H1 (cell line): ENCODE measurements at regions not wholly inside any gene's neighbourhood (a gene's known extent, or its start where the extent isn't known, plus 50 kb on each side); places are given as distances from the start of the nearest gene placed in this dataset.
"Not testable (repeated sequence)": the region's sequence is repeated elsewhere in the genome, so short reads cannot be mapped to it uniquely, and the experiment has no call there.

Source experiments
- CTCF ChIA-PET: fragments of 300-600 bp; sonication (Branson Sonifier 250); formaldehyde crosslinking; loops from one replicate; lab custom pipeline; 2021; ENCODE audit not compliant: partially characterized antibody; lab: Charles Lee
- POLR2A ChIA-PET: fragments of 300-600 bp; sonication (Branson Sonifier 250); formaldehyde crosslinking; loops from one replicate; lab custom pipeline; 2021; ENCODE audit warnings: inconsistent platforms; ENCODE audit not compliant: partially characterized antibody; lab: Charles Lee
- DNase-seq, 2 experiments: peaks; one replicate each; pipeline versions ENCODE4 v3.0.0 to v3.0.0-alpha.2; 2010 to 2022; ENCODE audit warnings: low spot score in 2 of 2, low read depth in 1 of 2, mixed read lengths in 1 of 2
- FAIRE-seq: peaks from 2 replicates; lab custom pipeline; 2011; peaks lifted over from hg19 to GRCh38; lab: Jason Lieb, UNC
- H2AFZ ChIP-seq: 2 replicates; pipeline ENCODE4 v1.8.1; 2012; ENCODE audit warnings: low read length, inconsistent platforms
- H2AK5ac ChIP-seq: 2 replicates; pipeline ENCODE4 v1.6.1; 2013; ENCODE audit warnings: low read depth, low read length
- H2BK120ac ChIP-seq: replicated peaks from 2 replicates; pipeline ENCODE3; 2013; ENCODE audit warnings: low read depth, low read length, inconsistent platforms
- H2BK12ac ChIP-seq: 2 replicates; pipeline ENCODE4 v1.6.1; 2013; ENCODE audit warnings: low read depth, low read length
- H2BK15ac ChIP-seq: 2 replicates; pipeline ENCODE4 v1.6.1; 2013; ENCODE audit warnings: low read length
- H2BK20ac ChIP-seq: 2 replicates; pipeline ENCODE4 v1.6.1; 2013; ENCODE audit warnings: low read length
- H2BK5ac ChIP-seq: 2 replicates; pipeline ENCODE4 v1.6.1; 2013; ENCODE audit warnings: low read depth, low read length
- H3K14ac ChIP-seq: 2 replicates; pipeline ENCODE4 v1.6.1; 2013; ENCODE audit warnings: inconsistent platforms; ENCODE audit not compliant: insufficient read length
- H3K18ac ChIP-seq: 2 replicates; pipeline ENCODE4 v1.6.1; 2013; ENCODE audit warnings: low read length; ENCODE audit errors: extremely low read depth
- H3K23ac ChIP-seq: 2 replicates; pipeline ENCODE4 v1.6.1; 2013; ENCODE audit warnings: inconsistent platforms; ENCODE audit not compliant: insufficient read length
- H3K23me2 ChIP-seq: 2 replicates; pipeline ENCODE4 v1.6.1; 2013; ENCODE audit warnings: low read depth, low read length
- H3K27ac ChIP-seq: 2 replicates; pipeline ENCODE4 v1.6.1; 2011; ENCODE audit warnings: low read depth, low read length, inconsistent platforms
- H3K27me3 ChIP-seq, 4 experiments: replicated peaks in 1 of 4; 1 replicate in 1 of 4; 2 replicates in 3 of 4; pipeline versions ENCODE4 v1.6.1 to v1.8.1; 2011 to 2013; ENCODE audit warnings: low read length in 3 of 4, mild to moderate bottlenecking in 3 of 4, inconsistent platforms in 2 of 4, mixed read lengths in 2 of 4, moderate library complexity in 1 of 4; ENCODE audit not compliant: control insufficient read depth in 3 of 4, insufficient read depth in 3 of 4; ENCODE audit errors: extremely low read depth in 1 of 4
- H3K36me3 ChIP-seq, 4 experiments: 2 replicates each; pipeline versions ENCODE4 v1.6.1 to v1.8.1; 2011 to 2013; ENCODE audit warnings: mild to moderate bottlenecking in 4 of 4, low read length in 3 of 4, moderate library complexity in 2 of 4, control low read depth in 1 of 4, inconsistent platforms in 1 of 4; ENCODE audit not compliant: insufficient read depth in 4 of 4, control insufficient read depth in 2 of 4
- H3K4ac ChIP-seq: replicated peaks from 2 replicates; pipeline ENCODE3; 2013; ENCODE audit warnings: low read length, low read depth, mixed read lengths, inconsistent platforms; ENCODE audit not compliant: insufficient read length
- H3K4me1 ChIP-seq, 4 experiments: replicated peaks in 1 of 4; 1 replicate in 1 of 4; 2 replicates in 3 of 4; pipeline versions ENCODE4 v1.6.1 to v1.8.1; 2011 to 2013; ENCODE audit warnings: low read length in 3 of 4, inconsistent platforms in 2 of 4, mixed read lengths in 1 of 4; ENCODE audit not compliant: insufficient read depth in 4 of 4, control insufficient read depth in 3 of 4
- H3K4me2 ChIP-seq, 2 experiments: 2 replicates each; pipeline versions ENCODE4 v1.6.1 to v1.8.1; 2011 to 2013; ENCODE audit warnings: low read depth in 2 of 2, low read length in 2 of 2, control low read depth in 1 of 2, inconsistent platforms in 1 of 2, mild to moderate bottlenecking in 1 of 2; ENCODE audit not compliant: insufficient read depth in 1 of 2
- H3K4me3 ChIP-seq, 4 experiments: fragments of 200-600, 300-600 bp in 1 of 4; sonication (generic), shearing (Covaris generic), sonication (Bioruptor Twin) in 1 of 4; 2 replicates each; pipeline versions ENCODE4 v1.5.1 to v1.8.1; 2011 to 2016; ENCODE audit warnings: low read length in 4 of 4, low read depth in 3 of 4, control low read depth in 2 of 4, inconsistent platforms in 2 of 4, mild to moderate bottlenecking in 2 of 4, mixed read lengths in 1 of 4, moderate library complexity in 1 of 4; ENCODE audit not compliant: insufficient read depth in 2 of 4; ENCODE audit errors: extremely low read depth in 1 of 4
- H3K56ac ChIP-seq: replicated peaks from 2 replicates; pipeline ENCODE3; 2013; ENCODE audit warnings: low read depth, mild to moderate bottlenecking, mixed read lengths, low read length, inconsistent platforms; ENCODE audit not compliant: insufficient read length
- H3K79me1 ChIP-seq: 2 replicates; pipeline ENCODE4 v1.6.1; 2013; ENCODE audit warnings: low read depth, low read length, control low read depth
- H3K79me2 ChIP-seq, 2 experiments: 2 replicates each; pipeline versions ENCODE4 v1.6.1 to v1.8.1; 2012 to 2013; ENCODE audit warnings: low read length in 2 of 2, mild to moderate bottlenecking in 2 of 2, inconsistent platforms in 1 of 2; ENCODE audit not compliant: insufficient read depth in 2 of 2, control insufficient read depth in 1 of 2
- H3K9ac ChIP-seq, 4 experiments: replicated peaks in 1 of 4; 1 replicate in 1 of 4; 2 replicates in 3 of 4; pipeline versions ENCODE4 v1.6.1 to v1.8.1; 2011 to 2013; ENCODE audit warnings: low read depth in 3 of 4, low read length in 3 of 4, control low read depth in 2 of 4, mild to moderate bottlenecking in 2 of 4, moderate library complexity in 2 of 4, inconsistent platforms in 1 of 4; ENCODE audit errors: extremely low read depth in 1 of 4
- H3K9me3 ChIP-seq, 2 experiments: 2 replicates each; pipeline versions ENCODE4 v1.6.1 to v1.8.1; 2012 to 2013; ENCODE audit warnings: mild to moderate bottlenecking in 2 of 2, moderate library complexity in 2 of 2, control low read depth in 1 of 2, inconsistent platforms in 1 of 2, low read depth in 1 of 2, low read length in 1 of 2, mixed read lengths in 1 of 2; ENCODE audit not compliant: insufficient read depth in 2 of 2
- H4K20me1 ChIP-seq, 2 experiments: replicated peaks in 1 of 2; 2 replicates each; pipeline versions ENCODE3 to v1.8.1; 2011 to 2013; ENCODE audit warnings: inconsistent platforms in 2 of 2, low read length in 2 of 2, mild to moderate bottlenecking in 1 of 2; ENCODE audit not compliant: insufficient read depth in 2 of 2, control insufficient read depth in 1 of 2
- H4K5ac ChIP-seq: 2 replicates; pipeline ENCODE4 v1.6.1; 2013; ENCODE audit warnings: low read length, low read depth, mixed read lengths, inconsistent platforms; ENCODE audit not compliant: insufficient read length
- H4K8ac ChIP-seq: 2 replicates; pipeline ENCODE4 v1.8.0; 2013; ENCODE audit warnings: mild to moderate bottlenecking, moderate library complexity, low read length, inconsistent platforms; ENCODE audit not compliant: insufficient read depth; ENCODE audit errors: extremely low read depth
- H4K91ac ChIP-seq: replicated peaks from 2 replicates; pipeline ENCODE3; 2013; ENCODE audit warnings: low read length, mixed read lengths, inconsistent platforms; ENCODE audit not compliant: insufficient read length
- WGBS, 2 experiments: shearing (Covaris generic) in 1 of 2; methylation state at CpG; one replicate each; pipeline versions ENCODE4 v1.1.6 to v1.1.7; 2013 to 2015; ENCODE audit warnings: low lambda C conversion rate in 2 of 2, mixed read lengths in 2 of 2, inconsistent platforms in 1 of 2, low coverage in 1 of 2, missing lambda C conversion rate in 1 of 2; ENCODE audit not compliant: insufficient replicate concordance in 2 of 2, insufficient coverage in 1 of 2, insufficient read length in 1 of 2; ENCODE audit errors: extremely low coverage in 1 of 2, missing lambda C conversion rate in 1 of 2; 5-methylcytosine and 5-hydroxymethylcytosine counted together

DNA sequence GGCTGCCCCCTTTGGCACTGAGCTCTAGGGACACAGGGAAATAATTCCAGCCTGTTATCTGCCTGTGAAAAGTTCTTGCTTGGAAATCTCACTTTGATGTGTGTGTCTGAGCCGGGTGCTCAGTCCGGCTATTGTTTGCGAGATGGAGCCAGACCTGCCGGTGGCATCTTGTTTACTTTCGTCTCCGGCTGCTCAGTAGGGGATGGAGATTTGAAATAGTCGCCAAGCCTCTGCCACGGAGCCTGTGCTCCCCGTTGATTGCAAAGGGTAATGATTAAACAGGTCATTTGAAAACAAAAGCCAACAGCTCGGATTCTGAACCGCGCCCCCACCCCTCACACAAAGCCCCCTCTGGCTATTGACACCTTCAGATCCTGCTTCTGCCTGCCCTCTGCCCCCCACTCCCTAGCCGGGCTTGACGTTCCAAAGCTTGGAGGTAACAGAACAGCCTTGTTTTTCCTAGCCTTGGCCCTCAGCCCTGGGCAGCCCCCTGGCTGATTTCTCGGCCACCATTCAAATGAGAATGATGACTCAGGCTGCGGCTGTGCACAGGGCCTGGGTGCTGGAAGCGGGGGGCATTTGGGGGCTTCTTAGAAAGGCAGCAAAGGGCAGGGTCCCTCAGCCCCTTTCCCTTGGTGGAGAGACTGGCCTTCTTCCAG is 70.8 kb upstream of the SPDYE9 start:
- H3K14ac ChIP-seq, H4K20me1 ChIP-seq, H3K9me3 ChIP-seq, H3K27me3 ChIP-seq, H3K23ac ChIP-seq, FAIRE-seq, CTCF ChIA-PET, H3K9ac ChIP-seq, H4K8ac ChIP-seq, H3K36me3 ChIP-seq, H2AFZ ChIP-seq, H3K4me1 ChIP-seq, H3K18ac ChIP-seq, H4K5ac ChIP-seq, H3K79me2 ChIP-seq, H2BK20ac ChIP-seq, H2AK5ac ChIP-seq, H2BK15ac ChIP-seq, H2BK120ac ChIP-seq, H2BK5ac ChIP-seq, H2BK12ac ChIP-seq, POLR2A ChIA-PET, H3K23me2 ChIP-seq, H3K79me1 ChIP-seq, H3K27ac ChIP-seq, H3K56ac ChIP-seq, H3K4ac ChIP-seq, H4K91ac ChIP-seq, DNase-seq: not testable (repeated sequence)
- 5% methylated on average over 9 of the region's 17 CpGs; no CpG with 5 or more reads in 1 of the 2 experiments for WGBS, 2 experiments
- H3K4me3 ChIP-seq = peak overlapping the region in 3 of 4 experiments; percentile 13 to 49 (median 19); a peak in 5 of 8 replicates
- H3K4me2 ChIP-seq = peak overlapping the region in 1 of 2 experiments; percentile 49; a peak in 2 of 4 replicates
